Stimulated activated naive CD8-positive, alpha-beta T cell treated with anti-CD3 and anti-CD28 coated beads, Interleukin-15, amount 100 ng/mL, for 72 hours (primary cell): ENCODE measurements at regions not wholly inside any gene's neighbourhood (a gene's known extent, or its start where the extent isn't known, plus 50 kb on each side); places are given as distances from the start of the nearest gene placed in this dataset.
"Not testable (repeated sequence)": the region's sequence is repeated elsewhere in the genome, so short reads cannot be mapped to it uniquely, and the experiment has no call there.

ENCODE experiments used
- ATAC-seq: fragments of 150-1000 bp; cut with Tn5 transposase; 2 replicates; pipeline ENCODE4 v1.10.0; 2021; ENCODE audit warnings: mild to moderate bottlenecking, moderate library complexity
- DNase-seq, 2 donors: peaks; one replicate each; pipeline ENCODE4 v3.0.0; 2021 to 2022
- H3K27ac Mint-ChIP-seq, 2 donors: one replicate each; pipeline ENCODE4 v1.8.0; 2022; ENCODE audit warnings: mild to moderate bottlenecking in 2 of 2, mixed read lengths in 2 of 2, moderate library complexity in 2 of 2
- H3K27me3 Mint-ChIP-seq: one replicate; pipeline ENCODE4 v1.8.0; 2022; ENCODE audit warnings: mixed read lengths
- H3K4me1 Mint-ChIP-seq: one replicate; pipeline ENCODE4 v1.8.0; 2022; ENCODE audit warnings: mild to moderate bottlenecking, mixed read lengths
- H3K4me3 Mint-ChIP-seq, 2 donors: one replicate each; pipeline ENCODE4 v1.8.0; 2022; ENCODE audit warnings: mild to moderate bottlenecking in 2 of 2, mixed read lengths in 2 of 2, moderate library complexity in 1 of 2
- H3K9me3 Mint-ChIP-seq, 2 donors: one replicate each; pipeline ENCODE4 v1.8.0; 2022; ENCODE audit warnings: mixed read lengths in 2 of 2

DNA sequence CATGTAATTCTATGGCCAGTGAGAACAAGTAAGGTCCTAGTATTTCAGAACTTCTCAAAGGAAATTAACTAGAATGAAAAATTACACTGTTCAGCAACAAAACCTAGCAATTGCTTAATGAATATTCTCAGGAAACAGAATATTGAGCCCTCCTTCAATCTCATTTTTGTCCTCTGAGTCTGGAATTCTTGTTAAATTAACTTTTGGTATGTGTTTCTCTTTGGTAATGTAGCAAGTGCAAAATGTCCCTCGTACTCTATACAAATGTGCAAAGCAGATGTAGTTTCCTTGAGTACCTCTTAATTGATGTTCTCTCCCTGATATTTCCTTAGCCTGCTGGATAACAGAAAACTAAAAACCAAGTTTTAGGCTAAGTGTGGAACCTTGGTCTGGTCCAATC is 190.8 kb upstream of the CNOT2 start:
- Mint-ChIP-seq H3K27ac (no peak overlapping the region), H3K4me3 (no peak overlapping the region), H3K9me3 (no peaks in the 10 kb centered on the region), H3K4me1 (peaks cover 10% of the 10 kb centered on the region), H3K27me3 (peaks cover 24% of the 10 kb centered on the region)
- ATAC-seq = no peak
- DNase-seq = no peak

GRCh38 chr12:70052931-70053497 is 190.2 kb upstream of the CNOT2 start:
- Mint-ChIP-seq H3K4me3 (no peak overlapping the region), H3K4me1 (peaks cover 10% of the 10 kb centered on the region), H3K27ac (peak overlapping the region in 1 of 2 donors; percentile 50), H3K27me3 (peaks cover 24% of the 10 kb centered on the region), H3K9me3 (no peaks in the 10 kb centered on the region)
- ATAC-seq = no peak
- DNase-seq = no peak

DNA sequence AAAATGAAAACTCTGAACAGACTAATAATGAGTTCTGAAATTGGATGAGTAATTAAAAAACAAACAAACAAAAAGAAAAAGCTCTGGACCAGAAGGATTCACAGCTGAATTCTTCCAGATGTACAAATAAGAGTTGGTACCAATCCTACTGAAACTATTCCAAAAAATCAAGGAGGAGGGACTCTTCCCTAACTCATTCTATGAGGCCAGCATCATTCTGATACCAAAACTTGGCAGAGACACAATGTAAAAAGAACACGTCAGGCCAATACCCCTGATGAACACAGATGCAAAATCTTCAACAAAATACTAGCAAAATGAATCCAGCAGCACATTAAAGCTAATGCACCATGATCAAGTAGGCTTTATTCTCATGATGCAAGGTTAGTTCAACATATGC is 183.9 kb upstream of the CNOT2 start:
- Mint-ChIP-seq H3K4me3 (no peak overlapping the region), H3K27me3 (peaks cover 21% of the 10 kb centered on the region), H3K27ac (no peak overlapping the region), H3K9me3 (no peaks in the 10 kb centered on the region), H3K4me1 (no peaks in the 10 kb centered on the region)
- no peak for ATAC-seq
- DNase-seq = no peak

DNA sequence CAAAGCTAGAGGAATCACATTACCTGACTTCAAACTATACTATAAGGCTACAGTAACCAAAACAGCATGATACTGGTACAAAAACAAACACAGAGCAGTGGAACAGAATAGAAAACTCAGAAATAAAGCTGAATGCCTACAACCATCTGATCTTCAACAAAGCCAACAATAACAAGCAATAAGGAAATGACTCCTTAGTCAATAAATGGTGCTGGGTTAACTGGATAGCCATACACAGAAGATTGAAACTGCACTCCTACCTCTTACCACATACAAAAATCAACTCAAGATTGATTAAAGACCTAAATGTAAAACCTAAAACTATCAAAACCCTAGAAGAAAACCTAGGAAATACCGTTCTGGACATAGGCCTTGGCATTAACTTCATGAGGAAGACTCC is 182.6 kb upstream of the CNOT2 start:
- DNase-seq = no peak
- H3K9me3 Mint-ChIP-seq = no peaks in the 10 kb centered on the region
- peaks cover 15% of the 10 kb centered on the region for H3K27me3 Mint-ChIP-seq
- ATAC-seq = no peak
- H3K27ac Mint-ChIP-seq = no peak overlapping the region
- no peak overlapping the region for H3K4me3 Mint-ChIP-seq
- no peaks in the 10 kb centered on the region for H3K4me1 Mint-ChIP-seq

DNA sequence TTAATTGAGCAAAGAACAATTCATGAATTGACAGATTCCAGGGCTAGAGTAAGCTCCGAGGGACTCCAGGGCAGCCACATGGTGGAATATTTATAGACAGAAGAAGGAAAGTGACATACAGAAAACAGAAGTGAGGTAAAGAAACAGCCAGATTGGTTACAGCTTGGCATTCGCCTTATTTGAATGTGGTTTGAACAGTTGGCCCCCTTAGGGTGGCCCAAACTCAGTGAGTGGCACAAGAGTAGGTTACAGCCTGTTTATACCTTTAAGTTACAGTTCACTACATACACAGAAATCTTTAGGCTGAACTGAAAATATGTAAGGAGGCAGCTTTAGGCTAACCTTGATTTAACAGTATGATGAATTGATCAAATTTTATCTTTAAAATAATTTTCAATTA is 174.5 kb upstream of the CNOT2 start:
- Mint-ChIP-seq H3K27me3 (no peaks in the 10 kb centered on the region), H3K4me1 (no peaks in the 10 kb centered on the region), H3K4me3 (no peak overlapping the region), H3K9me3 (no peaks in the 10 kb centered on the region), H3K27ac (no peak overlapping the region)
- no peak for DNase-seq
- ATAC-seq = no peak

- Mint-ChIP-seq H3K4me1 (peaks cover 4% of the 10 kb centered on the region), H3K4me3 (no peak overlapping the region), H3K9me3 (no peaks in the 10 kb centered on the region), H3K27ac (no peak overlapping the region), H3K27me3 (no peaks in the 10 kb centered on the region)
- DNase-seq (no peak), ATAC-seq (no peak)
Observed at GRCh38 chr12:70069221-70070105, 173.8 kb upstream of the CNOT2 start.

- H3K27ac Mint-ChIP-seq = no peak overlapping the region
- H3K4me3 Mint-ChIP-seq = no peak overlapping the region
- peaks cover 6% of the 10 kb centered on the region for H3K4me1 Mint-ChIP-seq
- no peaks in the 10 kb centered on the region for H3K9me3 Mint-ChIP-seq
- H3K27me3 Mint-ChIP-seq = no peaks in the 10 kb centered on the region
- DNase-seq = no peak
- no peak for ATAC-seq
Observed at GRCh38 chr12:70070494-70071007, 172.7 kb upstream of the CNOT2 start.

- H3K27ac Mint-ChIP-seq = no peak overlapping the region
- H3K27me3 Mint-ChIP-seq = no peaks in the 10 kb centered on the region
- ATAC-seq (no peak), DNase-seq (no peak)
- H3K4me3 Mint-ChIP-seq = no peak overlapping the region
- H3K9me3 Mint-ChIP-seq = no peaks in the 10 kb centered on the region
- peaks cover 6% of the 10 kb centered on the region for H3K4me1 Mint-ChIP-seq
Observed at GRCh38 chr12:70074510-70074909, 168.7 kb upstream of the CNOT2 start.

DNA sequence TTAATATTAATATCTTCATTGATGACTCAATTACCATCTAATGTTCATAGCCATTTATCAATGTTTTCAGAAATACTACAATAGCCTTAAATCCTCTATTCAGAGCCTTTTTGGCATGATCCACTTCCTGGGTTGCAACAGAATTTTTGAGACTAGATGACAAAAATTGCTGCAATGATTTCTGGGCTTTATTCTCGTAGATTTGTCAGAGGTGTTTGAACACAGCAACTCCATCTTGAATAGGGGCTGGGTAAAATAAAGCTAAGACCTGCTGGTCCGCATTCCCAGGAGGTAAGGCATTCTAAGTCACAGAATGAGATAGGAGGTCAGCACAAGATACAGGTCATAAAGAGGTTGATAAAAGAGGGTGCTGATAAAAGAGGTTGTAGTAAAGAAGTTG is 165.8 kb upstream of the CNOT2 start:
- H3K4me1 Mint-ChIP-seq = peaks cover 6% of the 10 kb centered on the region
- peaks cover 0 to 4% of the 10 kb centered on the region in 2 donors for H3K9me3 Mint-ChIP-seq
- ATAC-seq = no peak
- no peak overlapping the region for H3K4me3 Mint-ChIP-seq
- no peak for DNase-seq
- no peak overlapping the region for H3K27ac Mint-ChIP-seq
- peaks cover 3% of the 10 kb centered on the region for H3K27me3 Mint-ChIP-seq

DNA sequence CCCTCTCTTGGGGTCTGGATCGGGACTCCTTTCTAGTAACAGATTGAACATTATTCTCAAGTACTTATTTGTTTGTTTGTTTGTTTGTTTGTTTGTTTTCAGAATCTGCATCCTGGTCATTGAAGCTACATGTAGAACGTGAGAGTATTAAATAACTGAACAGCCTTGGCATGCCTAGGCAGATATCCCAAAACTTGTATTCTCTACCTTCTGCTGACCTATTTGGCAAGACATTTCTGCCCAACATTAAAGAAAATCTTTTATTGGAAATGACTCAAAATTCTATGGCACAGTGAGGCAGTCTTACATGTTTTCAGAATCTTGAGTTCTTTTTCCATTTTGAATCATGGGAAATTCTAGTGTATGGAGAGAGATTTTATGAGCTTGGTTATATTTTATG is 165.1 kb upstream of the CNOT2 start:
- peaks cover 6% of the 10 kb centered on the region for H3K4me1 Mint-ChIP-seq
- peaks cover 7% of the 10 kb centered on the region for H3K27me3 Mint-ChIP-seq
- peaks cover 0 to 7% of the 10 kb centered on the region in 2 donors for H3K9me3 Mint-ChIP-seq
- no peak overlapping the region for H3K27ac Mint-ChIP-seq
- ATAC-seq (no peak), DNase-seq (no peak)
- H3K4me3 Mint-ChIP-seq = no peak overlapping the region

GRCh38 chr12:70080566-70080965 is 162.7 kb upstream of the CNOT2 start:
- Mint-ChIP-seq H3K9me3 (peaks cover 0 to 7% of the 10 kb centered on the region in 2 donors), H3K27ac (no peak overlapping the region), H3K4me1 (no peaks in the 10 kb centered on the region), H3K27me3 (peaks cover 7% of the 10 kb centered on the region), H3K4me3 (no peak overlapping the region)
- ATAC-seq (no peak), DNase-seq (no peak)

DNA sequence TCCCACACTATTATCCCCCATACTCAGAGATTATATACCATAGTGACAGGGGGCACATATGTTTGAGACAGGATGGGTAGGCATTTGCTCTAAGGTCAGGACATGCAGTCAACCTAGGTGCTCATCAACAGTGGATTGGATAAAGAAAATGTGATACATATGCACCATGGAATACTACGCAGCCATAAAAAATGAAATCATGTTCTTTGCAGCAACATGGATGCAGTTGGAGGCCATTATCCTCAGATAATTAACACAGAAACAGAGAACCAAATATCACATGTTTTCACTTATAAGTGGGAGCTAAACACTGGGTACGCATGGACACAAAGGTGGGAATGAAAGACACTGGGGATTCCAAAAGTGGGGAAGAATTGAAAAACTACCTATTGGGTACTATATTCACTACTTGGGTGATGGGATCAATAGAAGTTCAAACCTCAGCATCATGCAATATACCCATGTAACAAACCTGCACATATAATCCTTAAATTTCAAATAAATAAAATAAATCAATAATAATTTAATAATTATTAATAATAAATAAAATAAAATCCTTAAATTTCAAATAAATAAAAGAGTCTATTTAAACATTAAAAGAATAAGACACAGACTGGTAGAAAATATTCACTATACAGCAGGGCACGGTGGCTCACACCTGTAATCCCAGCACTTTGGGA is 160.1 kb upstream of the CNOT2 start:
- Mint-ChIP-seq H3K4me3 (no peak overlapping the region), H3K27me3 (peaks cover 7% of the 10 kb centered on the region), H3K27ac (no peak overlapping the region), H3K4me1 (no peaks in the 10 kb centered on the region), H3K9me3 (peaks cover 0 to 13% of the 10 kb centered on the region in 2 donors)
- DNase-seq (no peak), ATAC-seq (no peak)

DNA sequence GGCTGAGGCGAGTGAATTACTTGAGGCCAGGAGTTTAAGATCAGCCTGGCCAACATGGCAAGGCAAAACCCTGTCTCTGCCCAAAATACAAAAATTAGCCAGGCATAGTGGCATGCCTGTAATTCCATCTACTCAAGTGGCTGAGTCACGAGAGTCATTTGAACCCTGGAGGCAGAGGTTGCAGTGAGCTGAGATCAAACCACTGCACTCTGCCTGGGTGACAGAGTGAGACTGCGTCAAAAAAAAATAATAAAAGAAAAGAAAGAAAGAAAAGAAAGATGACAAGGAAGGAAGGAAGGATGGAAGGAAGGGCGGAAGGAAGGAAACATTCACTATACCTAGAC is 159.6 kb upstream of the CNOT2 start:
- ATAC-seq (no peak), DNase-seq (no peak)
- Mint-ChIP-seq H3K4me1 (no peaks in the 10 kb centered on the region), H3K27me3 (peaks cover 7% of the 10 kb centered on the region), H3K9me3 (peaks cover 0 to 13% of the 10 kb centered on the region in 2 donors), H3K27ac (no peak overlapping the region), H3K4me3 (no peak overlapping the region)

DNA sequence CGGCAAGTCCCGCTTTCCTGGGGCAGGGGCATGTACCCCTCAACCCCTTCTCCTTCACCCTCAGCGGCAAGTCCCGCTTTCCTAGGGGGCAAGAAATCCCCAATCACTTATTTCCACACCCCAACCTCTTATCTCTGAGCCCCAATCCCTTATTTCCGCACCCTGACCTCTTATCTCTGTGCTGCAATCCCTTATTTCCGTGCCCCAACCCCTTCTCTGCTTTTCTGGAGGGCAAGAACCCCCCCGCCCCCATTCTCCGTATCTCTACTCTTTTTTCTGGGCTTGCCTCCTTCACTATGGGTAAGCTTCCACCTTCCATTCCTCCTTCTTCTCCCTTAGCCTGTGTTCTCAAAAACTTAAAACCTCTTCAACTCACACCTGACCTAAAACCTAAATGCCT is 156.9 kb upstream of the CNOT2 start:
- not testable (repeated sequence) for H3K27ac Mint-ChIP-seq, H3K27me3 Mint-ChIP-seq, H3K4me3 Mint-ChIP-seq, H3K4me1 Mint-ChIP-seq, ATAC-seq, DNase-seq
- H3K9me3 Mint-ChIP-seq = peaks cover 0 to 13% of the 10 kb centered on the region in 2 donors

GRCh38 chr12:70091021-70091521 is 152.2 kb upstream of the CNOT2 start:
- no peak for DNase-seq
- Mint-ChIP-seq H3K27me3 (no peaks in the 10 kb centered on the region), H3K9me3 (peaks cover 0 to 5% of the 10 kb centered on the region in 2 donors), H3K4me3 (no peak overlapping the region), H3K4me1 (no peaks in the 10 kb centered on the region), H3K27ac (peak overlapping the region in 1 of 2 donors; percentile 24)
- ATAC-seq = no peak

DNA sequence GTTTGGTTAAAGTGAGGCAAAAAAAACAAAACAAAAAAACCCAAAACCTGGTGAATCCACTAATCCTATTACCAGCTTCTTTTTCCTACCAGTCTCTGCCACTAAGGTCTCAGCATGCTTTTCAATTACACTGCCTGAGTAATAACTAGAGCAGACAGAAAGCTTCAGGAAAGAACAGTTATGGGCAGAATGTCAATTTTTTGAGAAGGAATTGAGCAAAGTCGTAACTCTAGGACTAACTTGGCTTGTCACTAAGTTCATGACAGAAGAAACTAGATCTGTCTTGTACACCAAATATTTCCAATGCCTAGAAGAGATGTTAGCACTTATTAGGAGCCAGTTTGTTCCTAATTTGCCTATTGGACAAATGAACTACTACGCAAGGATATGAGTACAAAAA is 148.8 kb upstream of the CNOT2 start:
- Mint-ChIP-seq H3K27ac (no peak overlapping the region), H3K9me3 (no peaks in the 10 kb centered on the region), H3K27me3 (no peaks in the 10 kb centered on the region), H3K4me1 (no peaks in the 10 kb centered on the region), H3K4me3 (no peak overlapping the region)
- ATAC-seq = no peak
- no peak for DNase-seq
